Fibroblast of skin of abdomen (primary cell): ENCODE measurements at regions not wholly inside any gene's neighbourhood (a gene's known extent, or its start where the extent isn't known, plus 50 kb on each side); places are given as distances from the start of the nearest gene placed in this dataset.

Experiments
- DNase-seq: peaks from one replicate; pipeline ENCODE4 v3.0.0-alpha.2; 2013

GRCh38 chr4:23392860-23393458 lies 496.9 kb downstream of the PPARGC1A start:
- no peak for DNase-seq

- DNase-seq: no peak
Measured at GRCh38 chr4:23390246-23390645, 499.6 kb downstream of the PPARGC1A start.

DNA sequence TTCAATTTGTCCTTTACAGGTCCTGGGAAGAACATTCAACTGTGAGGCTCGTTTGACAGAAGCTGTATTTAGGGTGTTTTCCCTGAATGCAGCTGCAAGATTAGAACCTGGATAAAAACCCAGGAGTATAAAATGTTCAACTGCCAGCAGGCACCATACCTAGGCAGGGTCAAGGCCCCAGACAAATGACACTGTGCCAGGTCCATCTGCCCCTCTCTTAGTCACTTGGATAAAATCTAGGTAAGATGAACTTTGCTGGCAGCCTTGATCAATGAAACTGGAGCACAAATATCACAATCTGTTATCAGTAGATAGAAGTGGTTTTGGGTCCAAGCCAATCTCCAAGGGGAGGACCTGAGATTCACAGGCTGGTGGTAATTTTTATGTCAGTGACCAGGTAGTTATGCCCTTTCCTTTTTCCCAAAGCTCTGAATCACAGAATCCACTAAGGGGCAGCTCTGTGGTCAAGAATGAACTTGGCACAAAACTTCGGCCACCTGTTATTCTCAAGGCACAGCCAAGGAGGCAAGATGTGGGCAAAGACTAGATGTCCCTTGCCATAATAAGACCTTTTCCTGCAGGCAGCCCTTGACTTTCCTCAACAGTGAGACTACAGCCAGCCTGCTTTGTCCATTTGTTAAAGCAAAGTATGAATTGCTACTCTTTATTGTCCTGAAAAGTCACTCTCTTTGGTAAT lies 501.0 kb downstream of the PPARGC1A start:
- DNase-seq: no peak

- DNase-seq: no peak
Measured at GRCh38 chr4:23388255-23388654, 501.6 kb downstream of the PPARGC1A start.

- peak; percentile 50 for DNase-seq
Measured at GRCh38 chr4:23384741-23385140, 505.1 kb downstream of the PPARGC1A start.

- peak; percentile 8 for DNase-seq
Measured at GRCh38 chr4:23382879-23383278, 507.0 kb downstream of the PPARGC1A start.

DNA sequence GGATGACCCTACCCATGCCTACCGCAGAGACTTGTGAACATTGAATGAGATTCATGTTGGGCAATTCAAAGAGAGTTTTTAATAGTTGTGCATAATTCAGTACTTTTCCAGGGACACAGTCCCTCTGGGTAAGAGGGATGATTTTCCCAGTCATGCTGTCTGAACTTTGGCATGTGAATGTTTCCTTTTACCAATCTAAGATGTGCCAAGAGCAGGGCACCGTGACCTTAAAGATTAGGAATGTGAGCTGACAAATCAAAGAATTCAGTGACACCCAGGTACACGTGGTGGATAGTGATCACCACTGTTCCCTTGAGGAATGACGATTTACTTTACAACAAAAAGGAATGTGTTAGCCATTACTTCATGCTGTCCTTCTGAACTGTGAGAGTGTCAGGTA lies 515.6 kb downstream of the PPARGC1A start:
- no peak for DNase-seq

DNA sequence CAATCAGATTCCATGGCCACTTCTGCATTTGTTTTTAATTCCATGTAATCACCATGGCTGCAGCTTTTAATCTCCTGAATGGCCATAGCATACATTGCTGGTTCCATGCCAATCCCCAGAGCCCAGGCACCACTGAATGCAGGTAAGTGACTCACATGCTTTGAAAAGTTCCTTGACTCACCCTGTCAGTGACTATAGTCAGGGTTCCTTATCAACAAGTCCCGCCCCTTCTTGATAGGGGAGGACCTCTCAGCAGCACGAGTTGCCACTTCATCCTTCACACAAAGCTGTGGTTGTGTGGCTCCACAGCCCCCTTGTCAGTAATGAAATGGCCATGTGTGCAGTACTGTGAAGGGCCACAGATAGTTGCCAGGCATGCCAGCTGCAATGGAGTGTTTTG lies 516.6 kb downstream of the PPARGC1A start:
- DNase-seq: peak; percentile 50

DNA sequence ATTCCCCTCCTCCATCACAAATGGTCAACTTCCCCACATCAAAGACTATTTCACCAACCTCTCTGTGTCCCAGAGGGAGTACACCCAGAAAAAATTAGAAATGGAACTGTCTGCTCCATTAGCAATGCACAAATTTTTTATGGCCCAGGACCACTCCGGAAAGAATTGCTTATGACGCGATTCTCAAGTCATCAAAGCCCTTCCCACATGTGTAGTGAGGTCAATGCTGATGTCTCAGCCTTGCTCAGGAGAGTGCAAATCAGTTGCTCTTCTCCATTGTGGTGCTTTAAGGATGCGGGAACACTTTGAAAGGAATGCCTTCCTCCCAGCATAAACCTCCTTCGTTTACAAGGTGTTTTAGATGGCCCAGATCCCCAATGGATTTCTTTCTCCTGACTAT lies 518.3 kb downstream of the PPARGC1A start:
- DNase-seq: no peak

- no peak for DNase-seq
Measured at GRCh38 chr4:23369331-23369730, 520.5 kb downstream of the PPARGC1A start.

DNA sequence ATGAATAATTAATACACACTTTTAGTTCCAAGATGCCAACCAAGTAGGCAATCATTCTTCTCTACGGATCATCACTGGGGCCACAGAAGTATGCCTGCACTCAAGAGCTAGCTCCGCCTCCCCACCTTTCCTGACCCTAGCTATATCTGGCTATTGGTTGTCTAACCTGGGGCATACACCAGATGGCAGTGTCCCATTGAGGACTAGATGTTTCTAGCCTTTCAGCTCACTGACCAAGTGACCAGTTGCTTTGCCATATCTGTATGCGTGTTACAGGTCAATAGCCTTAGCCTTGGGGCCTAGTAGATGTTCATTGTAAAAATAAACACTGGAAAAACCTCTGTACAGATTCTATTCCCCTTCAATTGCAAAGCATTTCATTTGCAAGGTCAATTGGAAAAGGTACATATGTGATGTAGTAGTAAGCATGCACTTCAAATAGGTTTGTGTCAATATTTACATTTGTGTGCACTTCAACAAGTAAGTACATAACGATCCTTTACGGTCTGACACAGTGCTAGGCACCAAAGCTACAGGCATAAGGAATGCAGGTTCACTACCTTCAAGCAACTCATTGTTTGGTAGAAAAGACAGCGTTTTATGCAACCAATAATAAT lies 521.7 kb downstream of the PPARGC1A start:
- DNase-seq: no peak

DNA sequence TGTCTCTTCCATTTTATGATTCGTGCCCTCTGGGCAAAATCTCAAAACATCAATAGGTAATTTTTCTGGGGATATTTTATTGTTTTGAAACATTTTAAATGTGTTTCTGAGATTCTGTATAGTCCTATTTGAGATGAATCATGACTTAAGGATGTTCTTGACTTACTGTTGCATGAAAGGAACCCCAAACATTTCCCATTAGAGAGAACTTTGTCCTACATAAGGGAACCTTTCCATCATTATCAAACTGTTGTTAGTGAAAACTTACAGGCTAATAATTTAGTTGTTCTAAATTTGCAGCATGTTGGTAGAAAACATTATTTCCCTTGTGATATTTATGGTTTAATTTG lies 523.3 kb downstream of the PPARGC1A start:
- no peak for DNase-seq

GRCh38 chr4:23365871-23366556 lies 523.8 kb downstream of the PPARGC1A start:
- DNase-seq: no peak

DNA sequence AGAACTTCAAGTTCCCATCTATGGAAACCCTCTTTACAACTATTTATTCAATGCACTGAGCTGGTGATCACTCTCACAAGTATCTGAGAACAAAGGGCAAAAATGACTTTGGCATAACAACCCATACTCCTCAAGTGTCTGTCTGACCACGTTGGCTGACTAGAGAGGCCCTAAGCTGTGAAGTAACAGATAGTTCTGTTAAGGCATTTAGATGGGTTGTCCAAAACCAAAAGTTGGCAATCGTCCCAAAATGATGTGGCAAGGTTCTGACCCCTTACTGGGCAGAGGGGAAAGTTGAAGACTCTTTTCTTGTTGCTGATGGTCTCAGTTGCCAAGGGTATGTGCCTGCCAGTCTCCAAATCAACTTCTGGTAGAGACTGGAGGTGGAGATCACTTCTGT lies 524.8 kb downstream of the PPARGC1A start:
- no peak for DNase-seq

DNA sequence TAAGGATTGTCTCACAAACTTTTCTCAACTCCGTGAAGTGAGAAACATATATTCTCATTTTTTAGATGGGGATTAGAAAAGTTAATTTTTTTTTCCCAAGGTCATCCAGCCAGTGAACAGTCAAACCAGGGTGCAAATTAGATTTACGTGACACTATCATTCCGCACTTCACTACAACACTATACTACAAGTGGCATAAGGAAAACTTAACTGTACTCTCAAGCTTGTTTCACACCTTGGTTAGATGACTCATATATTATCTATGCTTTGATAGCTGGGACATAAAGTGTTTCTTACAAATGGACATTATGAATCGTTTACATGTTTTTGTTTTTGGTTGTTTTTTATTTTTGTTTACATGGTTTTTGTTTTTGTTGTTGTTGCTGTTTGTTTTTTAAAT lies 525.7 kb downstream of the PPARGC1A start:
- no peak for DNase-seq

DNA sequence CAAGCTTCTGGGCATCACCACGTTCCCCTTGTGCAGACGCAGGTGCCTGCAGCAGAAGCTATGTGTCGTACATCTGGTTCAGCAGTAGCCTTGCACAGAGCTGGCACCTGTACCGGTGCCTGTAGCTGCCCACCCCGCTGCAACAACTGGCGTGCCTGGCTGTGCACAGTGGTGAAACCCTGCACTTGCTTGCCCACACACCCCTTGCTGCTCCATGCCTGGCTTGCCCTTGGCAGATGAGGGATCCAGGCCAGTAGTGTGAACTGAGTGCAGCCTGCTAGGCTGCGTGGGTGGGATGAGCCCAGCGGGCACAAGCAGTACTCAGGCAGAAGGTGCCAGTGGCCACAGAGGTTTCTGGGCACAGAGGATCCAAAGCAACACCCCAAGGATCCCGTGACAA lies 528.4 kb downstream of the PPARGC1A start:
- DNase-seq: no peak

- DNase-seq: no peak
Measured at GRCh38 chr4:23360718-23361117, 529.1 kb downstream of the PPARGC1A start.

- DNase-seq: peak; percentile 33
Measured at GRCh38 chr4:23355258-23355657, 534.6 kb downstream of the PPARGC1A start.

DNA sequence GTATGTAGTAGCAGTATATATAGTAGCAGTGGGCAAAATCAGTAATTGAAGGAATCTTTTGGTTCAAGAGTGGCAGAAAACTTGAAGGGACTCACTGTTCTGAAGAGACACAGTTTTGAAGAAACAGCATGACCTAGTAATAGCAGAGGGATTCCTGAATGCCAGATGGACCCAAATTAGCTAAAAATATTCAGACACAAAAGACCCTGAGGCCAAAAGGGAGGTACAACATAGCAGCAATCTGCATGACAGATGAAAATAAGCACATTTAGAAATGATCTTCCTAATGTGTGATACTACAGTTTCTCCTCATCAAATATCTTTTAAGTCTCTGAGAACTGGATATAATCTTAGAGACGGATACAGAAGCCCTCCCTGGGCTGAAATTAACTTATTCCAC lies 536.6 kb downstream of the PPARGC1A start:
- no peak for DNase-seq

GRCh38 chr4:23348789-23349498 lies 540.9 kb downstream of the PPARGC1A start:
- no peak for DNase-seq

GRCh38 chr4:23337292-23337691 lies 552.6 kb downstream of the PPARGC1A start:
- no peak for DNase-seq

DNA sequence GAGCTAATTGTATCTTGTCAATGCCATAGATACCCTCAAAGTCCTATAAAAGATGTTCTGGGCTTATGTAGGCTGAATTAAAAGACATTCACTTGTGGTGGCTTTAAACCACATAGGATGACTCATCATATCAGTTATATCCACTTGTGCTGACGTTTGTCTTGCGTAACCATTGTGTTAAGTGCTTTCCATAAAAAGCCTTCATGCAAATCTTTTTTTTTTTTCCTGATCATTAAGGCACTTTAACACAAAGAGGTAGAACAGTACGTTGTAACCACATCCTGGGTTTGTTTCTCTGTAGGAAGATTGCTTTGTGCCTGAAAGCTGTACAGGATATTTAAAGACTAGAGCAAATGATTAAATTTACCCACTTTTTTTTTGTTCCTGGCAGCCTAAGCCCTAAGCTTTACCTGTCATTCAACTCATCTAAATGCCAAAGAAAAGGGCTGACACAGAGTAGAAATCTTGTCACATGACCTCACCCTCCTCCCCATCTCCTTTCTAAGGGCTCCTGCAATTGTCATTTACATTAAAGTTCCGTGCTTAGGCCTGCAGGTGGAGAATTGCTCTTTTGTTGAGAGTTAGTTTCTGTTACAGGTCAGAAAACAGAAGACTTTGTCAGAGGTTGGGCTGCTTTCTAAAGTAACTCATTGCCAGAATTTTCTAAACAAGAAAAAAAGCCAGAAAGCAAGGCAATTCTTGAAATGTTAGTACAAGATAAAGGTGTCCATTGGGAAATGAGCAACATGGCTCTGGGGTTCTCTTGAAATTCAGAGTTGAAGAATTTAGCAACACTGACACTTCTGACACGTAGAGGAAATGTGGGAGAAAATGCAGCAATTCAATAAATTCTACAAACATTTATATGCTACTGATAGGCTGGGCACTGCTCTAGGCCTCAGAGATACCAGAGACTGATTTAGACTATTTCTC lies 555.6 kb downstream of the PPARGC1A start:
- DNase-seq: peak; percentile 92
